SU-DHL-6 (cell line): ENCODE measurements at regions not wholly inside any gene's neighbourhood (a gene's known extent, or its start where the extent isn't known, plus 50 kb on each side); places are given as distances from the start of the nearest gene placed in this dataset.

Experiments
- EZH2phosphoT487 ChIP-seq: fragments of 200-600 bp; sonication (generic), shearing (Covaris generic); conservative IDR thresholded peaks from 2 replicates; pipeline ENCODE4 v1.6.1; 2018; ENCODE audit warnings: mild to moderate bottlenecking, antibody characterized with exemption, low read length, moderate library complexity, mixed read lengths
- TF ChIP-seq, protein P1 (sequence below): fragments of 200-600 bp; sonication (generic); IDR thresholded peaks from one replicate; pipeline ENCODE4 v1.5.1; 2017; ENCODE audit warnings: antibody characterized with exemption, mild to moderate bottlenecking, low read length, moderate library complexity; ENCODE audit not compliant: insufficient read depth, poor library complexity, severe bottlenecking

DNA sequence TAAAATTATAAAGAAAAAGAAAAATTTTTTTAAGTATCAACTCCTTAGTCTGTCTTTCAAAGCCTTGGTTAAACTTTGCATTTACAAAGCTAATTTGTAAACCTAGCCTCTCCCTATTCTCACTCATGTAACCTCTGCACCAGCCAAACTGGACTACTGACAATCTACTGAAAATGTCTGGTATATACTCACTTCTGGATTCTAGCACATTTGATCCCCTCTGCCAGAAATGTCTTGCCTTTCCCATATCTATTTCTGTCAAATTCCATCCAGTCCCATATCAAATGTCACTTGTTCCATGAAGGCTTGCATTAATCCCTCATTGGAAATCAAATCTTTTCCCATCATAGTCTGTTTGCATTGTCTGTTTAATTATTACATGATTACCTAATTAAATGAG, 105.8 kb upstream of the KLHL13 start:
- TF ChIP-seq, protein P1, sequence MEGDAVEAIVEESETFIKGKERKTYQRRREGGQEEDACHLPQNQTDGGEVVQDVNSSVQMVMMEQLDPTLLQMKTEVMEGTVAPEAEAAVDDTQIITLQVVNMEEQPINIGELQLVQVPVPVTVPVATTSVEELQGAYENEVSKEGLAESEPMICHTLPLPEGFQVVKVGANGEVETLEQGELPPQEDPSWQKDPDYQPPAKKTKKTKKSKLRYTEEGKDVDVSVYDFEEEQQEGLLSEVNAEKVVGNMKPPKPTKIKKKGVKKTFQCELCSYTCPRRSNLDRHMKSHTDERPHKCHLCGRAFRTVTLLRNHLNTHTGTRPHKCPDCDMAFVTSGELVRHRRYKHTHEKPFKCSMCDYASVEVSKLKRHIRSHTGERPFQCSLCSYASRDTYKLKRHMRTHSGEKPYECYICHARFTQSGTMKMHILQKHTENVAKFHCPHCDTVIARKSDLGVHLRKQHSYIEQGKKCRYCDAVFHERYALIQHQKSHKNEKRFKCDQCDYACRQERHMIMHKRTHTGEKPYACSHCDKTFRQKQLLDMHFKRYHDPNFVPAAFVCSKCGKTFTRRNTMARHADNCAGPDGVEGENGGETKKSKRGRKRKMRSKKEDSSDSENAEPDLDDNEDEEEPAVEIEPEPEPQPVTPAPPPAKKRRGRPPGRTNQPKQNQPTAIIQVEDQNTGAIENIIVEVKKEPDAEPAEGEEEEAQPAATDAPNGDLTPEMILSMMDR, result no peak
- TF ChIP-seq EZH2phosphoT487, result no peak
